ENCODE measurements at regions not wholly inside any gene's neighbourhood (a gene's known extent, or its start where the extent isn't known, plus 50 kb on each side); places are given as distances from the start of the nearest gene placed in this dataset.

GRCh38 chr21:23837564-23837963 is 1769.7 kb downstream of the MRPL39 start:
- TF ChIP-seq EZH2 (IDR thresholded peaks at IDR 0.05; ENCODE audit: insufficient read depth, poor library complexity, severe bottlenecking): no peak
- TF ChIP-seq EZH2phosphoT487 (IDR thresholded peaks at IDR 0.05; ENCODE audit: insufficient read depth, low read depth): no peak

Measured in GM23248 (cell line).